Breast epithelium (tissue), 4 donors: ENCODE measurements at regions not wholly inside any gene's neighbourhood (a gene's known extent, or its start where the extent isn't known, plus 50 kb on each side); places are given as distances from the start of the nearest gene placed in this dataset.

Source experiments
- DNase-seq, 2 donors: peaks; one replicate each; pipeline ENCODE4 v3.0.0-alpha.2; 2019; ENCODE audit warnings: low spot score in 2 of 2
- H3K27ac ChIP-seq, 2 donors: fragments of 200-600 bp; sonication (generic) in 1 of 2; one replicate each; pipeline ENCODE4 v1.5.1; 2016 to 2019; ENCODE audit warnings: mild to moderate bottlenecking in 1 of 2
- H3K27me3 ChIP-seq, 2 donors: fragments of 200-600 bp; sonication (generic) in 1 of 2; one replicate each; pipeline versions ENCODE4 v1.5.1 to v1.6.0; 2017 to 2019; ENCODE audit warnings: control low read depth in 1 of 2, mild to moderate bottlenecking in 1 of 2
- H3K36me3 ChIP-seq: fragments of 200-600 bp; one replicate; pipeline ENCODE4 v1.5.1; 2019
- H3K4me1 ChIP-seq, 2 donors: fragments of 200-600 bp; sonication (generic); one replicate each; pipeline ENCODE4 v1.5.1; 2016 to 2019; ENCODE audit warnings: control low read depth in 1 of 2
- H3K4me3 ChIP-seq, 3 donors: fragments of 200-600 bp; sonication (generic); 1 replicate in 2 of 3; 2 replicates in 1 of 3; pipeline ENCODE4 v1.5.1; 2016 to 2019; ENCODE audit warnings: mild to moderate bottlenecking in 3 of 3, moderate library complexity in 2 of 3
- H3K9me3 ChIP-seq, 2 donors: fragments of 200-600 bp; sonication (generic) in 1 of 2; one replicate each; pipeline ENCODE4 v1.5.1; 2016 to 2019; ENCODE audit warnings: control low read depth in 1 of 2
- POLR2A ChIP-seq: fragments of 450-650 bp; IDR thresholded peaks from one replicate; pipeline ENCODE4 v1.6.1; 2016; ENCODE audit warnings: antibody characterized with exemption, mild to moderate bottlenecking, moderate library complexity
- POLR2AphosphoS5 ChIP-seq, 3 donors: sonication (generic); formaldehyde crosslinking; IDR thresholded peaks; one replicate each; pipeline ENCODE4 v1.6.1; 2017; ENCODE audit warnings: antibody characterized with exemption in 3 of 3
- intact Hi-C: fragments of 100-400 bp; cut with DNase I; formaldehyde crosslinking; loops from one replicate; pipeline ENCODE4 v1.15.1; 2023; ENCODE audit warnings: low total_unique reads
- TF ChIP-seq, protein P1 (sequence below), 3 donors: fragments of 450-650 bp; IDR thresholded peaks; one replicate each; pipeline ENCODE4 v1.5.1; 2016 to 2017; ENCODE audit warnings: antibody characterized with exemption in 3 of 3, mild to moderate bottlenecking in 3 of 3, moderate library complexity in 3 of 3

DNA sequence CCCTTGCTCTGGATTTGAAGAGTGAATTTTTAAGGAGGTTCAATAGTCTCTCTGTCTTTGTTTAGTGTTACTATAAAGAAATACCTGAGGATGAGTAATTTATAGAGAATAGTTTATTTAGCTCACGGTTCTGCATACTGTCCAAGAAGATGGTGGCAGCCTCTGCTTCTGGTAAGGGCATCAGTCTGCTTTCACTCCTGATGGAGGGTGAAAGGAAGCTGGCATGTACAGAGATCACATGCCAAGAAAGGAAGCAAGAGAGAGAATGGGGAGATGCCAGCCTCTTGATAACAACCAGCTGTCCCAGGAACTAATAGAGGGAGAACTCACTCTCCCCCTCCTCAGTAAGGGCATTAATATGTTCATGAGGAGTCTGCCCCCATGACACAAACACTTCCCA lies 917.5 kb upstream of the GOT2 start:
- Histone ChIP-seq H3K4me3 (no peak overlapping the region), H3K4me1 (no peaks in the 10 kb centered on the region), H3K36me3 (no peaks in the 10 kb centered on the region), H3K27ac (no peak overlapping the region), H3K9me3 (peaks cover 0 to 14% of the 10 kb centered on the region in 2 donors), H3K27me3 (no peaks in the 10 kb centered on the region)
- TF ChIP-seq POLR2AphosphoS5 (IDR thresholded peaks at IDR 0.05) = no peak
- TF ChIP-seq POLR2A = no peak
- TF ChIP-seq, protein P1, sequence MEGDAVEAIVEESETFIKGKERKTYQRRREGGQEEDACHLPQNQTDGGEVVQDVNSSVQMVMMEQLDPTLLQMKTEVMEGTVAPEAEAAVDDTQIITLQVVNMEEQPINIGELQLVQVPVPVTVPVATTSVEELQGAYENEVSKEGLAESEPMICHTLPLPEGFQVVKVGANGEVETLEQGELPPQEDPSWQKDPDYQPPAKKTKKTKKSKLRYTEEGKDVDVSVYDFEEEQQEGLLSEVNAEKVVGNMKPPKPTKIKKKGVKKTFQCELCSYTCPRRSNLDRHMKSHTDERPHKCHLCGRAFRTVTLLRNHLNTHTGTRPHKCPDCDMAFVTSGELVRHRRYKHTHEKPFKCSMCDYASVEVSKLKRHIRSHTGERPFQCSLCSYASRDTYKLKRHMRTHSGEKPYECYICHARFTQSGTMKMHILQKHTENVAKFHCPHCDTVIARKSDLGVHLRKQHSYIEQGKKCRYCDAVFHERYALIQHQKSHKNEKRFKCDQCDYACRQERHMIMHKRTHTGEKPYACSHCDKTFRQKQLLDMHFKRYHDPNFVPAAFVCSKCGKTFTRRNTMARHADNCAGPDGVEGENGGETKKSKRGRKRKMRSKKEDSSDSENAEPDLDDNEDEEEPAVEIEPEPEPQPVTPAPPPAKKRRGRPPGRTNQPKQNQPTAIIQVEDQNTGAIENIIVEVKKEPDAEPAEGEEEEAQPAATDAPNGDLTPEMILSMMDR (IDR thresholded peaks at IDR 0.05) = no peak
- intact Hi-C loops = no loop called here
- no peak for DNase-seq

DNA sequence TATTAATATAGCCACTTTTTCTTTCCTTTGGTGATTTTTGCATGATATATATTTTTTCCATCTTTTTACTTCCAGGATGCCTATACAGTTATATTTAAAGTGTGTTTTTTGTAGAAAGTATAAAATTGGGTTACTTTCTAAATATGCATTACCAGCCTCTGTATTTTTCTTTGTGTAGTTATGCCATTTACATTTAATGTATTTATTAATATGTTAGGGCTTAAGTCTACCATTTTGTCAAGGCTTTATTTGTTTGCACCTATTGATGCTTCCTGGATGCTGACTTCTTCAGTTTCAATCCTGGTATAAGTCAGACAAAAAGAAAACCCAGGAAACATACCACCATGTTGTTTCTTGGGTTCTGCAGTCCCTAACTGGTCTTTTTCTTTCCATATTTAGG lies 911.1 kb upstream of the GOT2 start:
- no peak overlapping the region for H3K4me3 ChIP-seq
- H3K9me3 ChIP-seq = peaks cover 6 to 32% of the 10 kb centered on the region in 2 donors
- H3K4me1 ChIP-seq = no peaks in the 10 kb centered on the region
- no peaks in the 10 kb centered on the region for H3K27me3 ChIP-seq
- TF ChIP-seq POLR2AphosphoS5 (IDR thresholded peaks at IDR 0.05) = no peak
- TF ChIP-seq POLR2A = no peak
- TF ChIP-seq, protein P1 (IDR thresholded peaks at IDR 0.05) = no peak
- no peak for DNase-seq
- no peaks in the 10 kb centered on the region for H3K36me3 ChIP-seq
- intact Hi-C loops = no loop called here
- no peak overlapping the region for H3K27ac ChIP-seq

DNA sequence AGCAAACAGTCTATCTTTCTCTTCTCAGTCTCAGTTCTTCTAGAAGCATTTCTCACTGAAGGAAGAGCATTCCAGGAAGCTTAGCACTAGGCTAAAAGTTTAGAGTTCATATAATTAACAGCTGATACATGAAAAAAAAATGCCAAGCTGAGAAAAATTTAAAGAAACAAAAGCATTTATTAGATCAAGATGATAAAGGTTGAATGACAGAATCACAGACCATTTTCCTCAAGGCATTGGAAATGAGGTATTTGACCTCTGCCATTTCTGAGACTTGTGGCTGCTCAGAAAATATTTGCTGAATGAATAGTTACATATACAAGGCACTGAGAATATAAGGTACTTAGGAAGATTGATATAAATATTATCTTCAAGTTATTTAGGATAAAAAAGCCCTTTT lies 901.6 kb upstream of the GOT2 start:
- no peaks in the 10 kb centered on the region for H3K4me1 ChIP-seq
- H3K4me3 ChIP-seq = no peak overlapping the region
- intact Hi-C loops = no loop called here
- no peak overlapping the region for H3K27ac ChIP-seq
- no peaks in the 10 kb centered on the region for H3K9me3 ChIP-seq
- TF ChIP-seq, protein P1 (IDR thresholded peaks at IDR 0.05) = no peak
- TF ChIP-seq POLR2AphosphoS5 (IDR thresholded peaks at IDR 0.05) = no peak
- TF ChIP-seq POLR2A = no peak
- H3K27me3 ChIP-seq = no peaks in the 10 kb centered on the region
- no peak for DNase-seq
- no peaks in the 10 kb centered on the region for H3K36me3 ChIP-seq

DNA sequence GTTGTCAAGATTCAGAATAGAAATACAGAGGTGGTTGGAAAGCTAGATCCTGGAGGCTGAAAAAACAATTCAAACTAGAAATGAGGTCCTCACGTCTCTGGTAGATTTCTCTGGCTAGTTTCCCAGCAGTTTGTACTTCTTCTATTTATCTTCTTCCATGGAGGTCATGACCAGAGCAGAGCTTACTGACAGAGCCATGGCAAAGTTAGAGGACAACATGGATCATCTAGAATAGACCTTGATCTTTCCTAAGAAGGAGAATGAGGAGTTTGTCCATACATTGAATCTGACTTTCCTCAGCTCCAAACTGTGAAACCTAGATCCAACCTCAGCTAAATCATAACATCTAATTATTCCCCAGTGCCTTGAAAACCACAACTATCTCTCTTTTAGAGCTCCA lies 900.8 kb upstream of the GOT2 start:
- Histone ChIP-seq H3K36me3 (no peaks in the 10 kb centered on the region), H3K4me1 (no peaks in the 10 kb centered on the region), H3K9me3 (no peaks in the 10 kb centered on the region), H3K27ac (no peak overlapping the region), H3K4me3 (no peak overlapping the region), H3K27me3 (no peaks in the 10 kb centered on the region)
- no peak for DNase-seq
- intact Hi-C loops = no loop called here
- TF ChIP-seq, protein P1 (IDR thresholded peaks at IDR 0.05) = no peak
- TF ChIP-seq POLR2AphosphoS5 (IDR thresholded peaks at IDR 0.05) (no peak), POLR2A (no peak)

DNA sequence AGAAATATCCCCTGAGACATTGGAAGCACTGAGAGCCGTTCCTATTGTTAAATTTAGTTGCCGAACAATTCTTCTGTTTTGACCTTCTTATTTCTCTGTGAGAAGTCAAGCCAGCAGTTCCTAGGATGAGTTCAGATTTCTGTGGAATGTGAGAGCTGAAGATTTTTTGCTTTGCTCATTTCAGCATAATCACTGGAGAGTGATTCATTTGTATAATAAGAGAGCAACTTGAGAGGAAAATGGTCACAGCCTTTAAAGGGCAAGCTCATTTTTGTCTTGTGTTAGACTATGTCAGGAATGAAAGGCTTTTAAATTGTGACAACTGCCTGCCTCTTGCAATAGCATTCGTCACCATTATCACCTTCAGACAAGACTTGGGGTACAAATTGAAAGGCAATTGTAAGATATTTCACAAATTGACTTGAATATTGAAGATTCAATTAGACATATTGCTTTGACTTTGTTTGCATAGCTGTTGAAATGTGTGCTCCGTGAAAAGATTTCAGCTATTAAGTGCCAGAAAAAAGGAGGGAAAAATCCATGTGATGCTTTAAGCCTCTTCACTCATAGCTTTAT lies 900.0 kb upstream of the GOT2 start:
- no peaks in the 10 kb centered on the region for H3K9me3 ChIP-seq
- TF ChIP-seq POLR2A (no peak), POLR2AphosphoS5 (IDR thresholded peaks at IDR 0.05) (no peak)
- TF ChIP-seq, protein P1 (IDR thresholded peaks at IDR 0.05) = no peak
- H3K36me3 ChIP-seq = no peaks in the 10 kb centered on the region
- no peak overlapping the region for H3K27ac ChIP-seq
- no peaks in the 10 kb centered on the region for H3K27me3 ChIP-seq
- H3K4me1 ChIP-seq = no peaks in the 10 kb centered on the region
- no peak overlapping the region for H3K4me3 ChIP-seq
- no peak for DNase-seq
- intact Hi-C loops = no loop called here
